ENCODE measurements at regions not wholly inside any gene's neighbourhood (a gene's known extent, or its start where the extent isn't known, plus 50 kb on each side); places are given as distances from the start of the nearest gene placed in this dataset.

- no peak for DNase-seq (ENCODE audit: low read depth in 2 of 2)
- Histone ChIP-seq H3K36me3 (ENCODE audit: control insufficient read depth, insufficient read depth, low read length) (no peaks in the 10 kb centered on the region), H3K4me2 (ENCODE audit: extremely low read depth, insufficient read depth, low read length) (no peak overlapping the region), H3K27me3 (ENCODE audit: control insufficient read depth, insufficient read depth, low read length) (no peaks in the 10 kb centered on the region), H3K79me2 (ENCODE audit: control insufficient read depth, insufficient read depth, low read length) (no peaks in the 10 kb centered on the region), H3K9me3 (ENCODE audit: control insufficient read depth, insufficient read depth, low read depth, low read length) (no peaks in the 10 kb centered on the region), H2AFZ (ENCODE audit: low read length) (no peak overlapping the region), H3K27ac (ENCODE audit: insufficient read depth, low read length) (no peak overlapping the region), H3K4me3 (replicated peaks in 1 of 4; ENCODE audit: control extremely low read depth in 1 of 4, insufficient read depth in 1 of 4, low read depth in 3 of 4, low read length in 4 of 4) (no peak overlapping the region), H3K9ac (ENCODE audit: insufficient read depth, low read length) (no peak overlapping the region), H4K20me1 (ENCODE audit: control insufficient read depth, extremely low read depth, insufficient read depth, low read length) (no peaks in the 10 kb centered on the region), H3K4me1 (ENCODE audit: control insufficient read depth, extremely low read depth, insufficient read depth, low read length) (no peaks in the 10 kb centered on the region)
- TF ChIP-seq EZH2 (IDR thresholded peaks at IDR 0.05; ENCODE audit: low read length, missing control alignments), result no peak
- TF ChIP-seq, protein P1, sequence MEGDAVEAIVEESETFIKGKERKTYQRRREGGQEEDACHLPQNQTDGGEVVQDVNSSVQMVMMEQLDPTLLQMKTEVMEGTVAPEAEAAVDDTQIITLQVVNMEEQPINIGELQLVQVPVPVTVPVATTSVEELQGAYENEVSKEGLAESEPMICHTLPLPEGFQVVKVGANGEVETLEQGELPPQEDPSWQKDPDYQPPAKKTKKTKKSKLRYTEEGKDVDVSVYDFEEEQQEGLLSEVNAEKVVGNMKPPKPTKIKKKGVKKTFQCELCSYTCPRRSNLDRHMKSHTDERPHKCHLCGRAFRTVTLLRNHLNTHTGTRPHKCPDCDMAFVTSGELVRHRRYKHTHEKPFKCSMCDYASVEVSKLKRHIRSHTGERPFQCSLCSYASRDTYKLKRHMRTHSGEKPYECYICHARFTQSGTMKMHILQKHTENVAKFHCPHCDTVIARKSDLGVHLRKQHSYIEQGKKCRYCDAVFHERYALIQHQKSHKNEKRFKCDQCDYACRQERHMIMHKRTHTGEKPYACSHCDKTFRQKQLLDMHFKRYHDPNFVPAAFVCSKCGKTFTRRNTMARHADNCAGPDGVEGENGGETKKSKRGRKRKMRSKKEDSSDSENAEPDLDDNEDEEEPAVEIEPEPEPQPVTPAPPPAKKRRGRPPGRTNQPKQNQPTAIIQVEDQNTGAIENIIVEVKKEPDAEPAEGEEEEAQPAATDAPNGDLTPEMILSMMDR (conservative IDR thresholded peaks at IDR 0.05 in 1 of 2, IDR thresholded peaks at IDR 0.05 in 1 of 2; ENCODE audit: low read depth in 1 of 2, low read length in 2 of 2), result no peak
These were observed 592.2 kb downstream of the ETNK1 start for GRCh38 chr12:23217158-23217557.

GRCh38 chr12:23217667-23218066 is 592.7 kb downstream of the ETNK1 start:
- DNase-seq (ENCODE audit: low read depth in 2 of 2), result no peak
- TF ChIP-seq, protein P1 (conservative IDR thresholded peaks at IDR 0.05 in 1 of 2, IDR thresholded peaks at IDR 0.05 in 1 of 2; ENCODE audit: low read depth in 1 of 2, low read length in 2 of 2), result no peak
- TF ChIP-seq EZH2 (IDR thresholded peaks at IDR 0.05; ENCODE audit: low read length, missing control alignments), result no peak
- H3K9ac ChIP-seq (ENCODE audit: insufficient read depth, low read length), result no peak overlapping the region
- no peaks in the 10 kb centered on the region for H4K20me1 ChIP-seq (ENCODE audit: control insufficient read depth, extremely low read depth, insufficient read depth, low read length)
- no peak overlapping the region for H3K4me3 ChIP-seq (replicated peaks in 1 of 4; ENCODE audit: control extremely low read depth in 1 of 4, insufficient read depth in 1 of 4, low read depth in 3 of 4, low read length in 4 of 4)
- no peaks in the 10 kb centered on the region for H3K79me2 ChIP-seq (ENCODE audit: control insufficient read depth, insufficient read depth, low read length)
- no peaks in the 10 kb centered on the region for H3K4me1 ChIP-seq (ENCODE audit: control insufficient read depth, extremely low read depth, insufficient read depth, low read length)
- H3K4me2 ChIP-seq (ENCODE audit: extremely low read depth, insufficient read depth, low read length), result no peak overlapping the region
- H3K9me3 ChIP-seq (ENCODE audit: control insufficient read depth, insufficient read depth, low read depth, low read length), result no peaks in the 10 kb centered on the region
- no peaks in the 10 kb centered on the region for H3K27me3 ChIP-seq (ENCODE audit: control insufficient read depth, insufficient read depth, low read length)
- H3K27ac ChIP-seq (ENCODE audit: insufficient read depth, low read length), result no peak overlapping the region
- H3K36me3 ChIP-seq (ENCODE audit: control insufficient read depth, insufficient read depth, low read length), result no peaks in the 10 kb centered on the region
- H2AFZ ChIP-seq (ENCODE audit: low read length), result no peak overlapping the region

DNA sequence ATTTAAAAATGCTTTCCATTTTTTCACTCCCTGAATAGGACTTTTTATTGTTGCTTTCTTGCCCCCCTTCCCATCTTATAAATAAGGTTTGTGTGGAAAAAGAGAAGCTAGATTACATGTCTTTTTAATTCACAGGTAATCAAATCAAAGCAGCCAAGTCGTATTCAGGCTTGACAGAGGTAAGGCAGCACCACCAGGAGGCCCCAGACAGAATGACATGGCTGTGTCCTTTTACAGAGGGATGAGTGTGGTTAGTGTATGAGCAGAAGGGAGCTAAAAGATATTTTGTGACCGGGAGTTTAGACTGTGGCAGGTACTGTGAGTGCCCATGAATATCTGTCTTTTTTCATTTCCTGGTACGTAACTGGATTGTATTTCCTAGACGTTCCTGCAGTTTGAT is 596.1 kb downstream of the ETNK1 start:
- Histone ChIP-seq H3K27me3 (ENCODE audit: control insufficient read depth, insufficient read depth, low read length) (no peaks in the 10 kb centered on the region), H2AFZ (ENCODE audit: low read length) (no peak overlapping the region), H3K27ac (ENCODE audit: insufficient read depth, low read length) (no peak overlapping the region), H3K9me3 (ENCODE audit: control insufficient read depth, insufficient read depth, low read depth, low read length) (no peaks in the 10 kb centered on the region), H3K9ac (ENCODE audit: insufficient read depth, low read length) (no peak overlapping the region), H3K4me2 (ENCODE audit: extremely low read depth, insufficient read depth, low read length) (no peak overlapping the region), H3K79me2 (ENCODE audit: control insufficient read depth, insufficient read depth, low read length) (no peaks in the 10 kb centered on the region), H3K4me1 (ENCODE audit: control insufficient read depth, extremely low read depth, insufficient read depth, low read length) (no peaks in the 10 kb centered on the region), H3K4me3 (replicated peaks in 1 of 4; ENCODE audit: control extremely low read depth in 1 of 4, insufficient read depth in 1 of 4, low read depth in 3 of 4, low read length in 4 of 4) (no peak overlapping the region), H3K36me3 (ENCODE audit: control insufficient read depth, insufficient read depth, low read length) (no peaks in the 10 kb centered on the region), H4K20me1 (ENCODE audit: control insufficient read depth, extremely low read depth, insufficient read depth, low read length) (no peaks in the 10 kb centered on the region)
- peak in 1 of 2 donors; percentile 6 for DNase-seq (ENCODE audit: low read depth in 2 of 2)
- TF ChIP-seq, protein P1 (conservative IDR thresholded peaks at IDR 0.05 in 1 of 2, IDR thresholded peaks at IDR 0.05 in 1 of 2; ENCODE audit: low read depth in 1 of 2, low read length in 2 of 2), result peak; percentile 25 to 40
- no peak for TF ChIP-seq EZH2 (IDR thresholded peaks at IDR 0.05; ENCODE audit: low read length, missing control alignments)
